Liver (tissue), 3 donors: ENCODE measurements at regions not wholly inside any gene's neighbourhood (a gene's known extent, or its start where the extent isn't known, plus 50 kb on each side); places are given as distances from the start of the nearest gene placed in this dataset.

Experiments
- EGR1 ChIP-seq, 2 donors: IDR thresholded peaks; 2 replicates each; pipeline ENCODE4 v1.6.1; 2016 to 2018; ENCODE audit warnings: antibody characterized with exemption in 2 of 2, low read depth in 2 of 2
- FOXA1 ChIP-seq: IDR thresholded peaks from 2 replicates; pipeline ENCODE4 v1.6.1; 2016; ENCODE audit warnings: antibody characterized with exemption
- RAD21 ChIP-seq, 2 donors: IDR thresholded peaks; 2 replicates each; pipeline ENCODE4 v1.6.1; 2016; ENCODE audit warnings: antibody characterized with exemption in 2 of 2, mild to moderate bottlenecking in 2 of 2
- RXRA ChIP-seq, 2 donors: IDR thresholded peaks; 2 replicates each; pipeline ENCODE4 v1.6.1; 2017 to 2018; ENCODE audit warnings: antibody characterized with exemption in 2 of 2, mild to moderate bottlenecking in 1 of 2
- SP1 ChIP-seq: IDR thresholded peaks from 2 replicates; pipeline ENCODE4 v1.6.1; 2018; ENCODE audit warnings: antibody characterized with exemption, mild to moderate bottlenecking
- TF ChIP-seq, protein P1 (sequence below): fragments of 150-350 bp; IDR thresholded peaks from 2 replicates; pipeline ENCODE4 v1.5.1; 2017; ENCODE audit warnings: improper control_type of control experiment, low read depth, low read length; ENCODE audit not compliant: missing input control
- TF ChIP-seq, protein P2 (sequence below): IDR thresholded peaks from 2 replicates; pipeline ENCODE4 v1.6.1; 2016; ENCODE audit warnings: antibody characterized with exemption, mild to moderate bottlenecking
- donor health status: healthy.
- donor health status: healthy.

DNA sequence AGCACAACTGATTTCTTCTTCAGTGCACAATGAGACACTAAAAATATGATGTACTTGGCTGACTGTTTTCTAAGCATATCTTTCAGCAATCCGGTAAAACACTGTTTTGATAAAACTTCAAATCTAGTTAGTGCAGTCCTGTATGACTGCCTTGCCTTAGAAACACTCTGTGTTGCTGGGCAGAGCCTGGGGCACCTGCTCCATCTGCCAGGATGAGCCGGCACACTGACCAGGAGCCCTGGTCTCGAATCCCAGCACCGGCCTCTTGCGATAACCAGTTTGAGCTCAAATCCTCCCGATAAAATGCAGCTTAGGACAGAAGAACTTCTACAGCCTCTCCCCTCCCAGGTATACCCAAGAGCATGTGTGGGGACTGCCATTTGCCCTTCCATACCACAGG, 199.5 kb downstream of the SIPA1L2 start:
- TF ChIP-seq, protein P1, sequence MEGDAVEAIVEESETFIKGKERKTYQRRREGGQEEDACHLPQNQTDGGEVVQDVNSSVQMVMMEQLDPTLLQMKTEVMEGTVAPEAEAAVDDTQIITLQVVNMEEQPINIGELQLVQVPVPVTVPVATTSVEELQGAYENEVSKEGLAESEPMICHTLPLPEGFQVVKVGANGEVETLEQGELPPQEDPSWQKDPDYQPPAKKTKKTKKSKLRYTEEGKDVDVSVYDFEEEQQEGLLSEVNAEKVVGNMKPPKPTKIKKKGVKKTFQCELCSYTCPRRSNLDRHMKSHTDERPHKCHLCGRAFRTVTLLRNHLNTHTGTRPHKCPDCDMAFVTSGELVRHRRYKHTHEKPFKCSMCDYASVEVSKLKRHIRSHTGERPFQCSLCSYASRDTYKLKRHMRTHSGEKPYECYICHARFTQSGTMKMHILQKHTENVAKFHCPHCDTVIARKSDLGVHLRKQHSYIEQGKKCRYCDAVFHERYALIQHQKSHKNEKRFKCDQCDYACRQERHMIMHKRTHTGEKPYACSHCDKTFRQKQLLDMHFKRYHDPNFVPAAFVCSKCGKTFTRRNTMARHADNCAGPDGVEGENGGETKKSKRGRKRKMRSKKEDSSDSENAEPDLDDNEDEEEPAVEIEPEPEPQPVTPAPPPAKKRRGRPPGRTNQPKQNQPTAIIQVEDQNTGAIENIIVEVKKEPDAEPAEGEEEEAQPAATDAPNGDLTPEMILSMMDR: no peak
- TF ChIP-seq, protein P2, sequence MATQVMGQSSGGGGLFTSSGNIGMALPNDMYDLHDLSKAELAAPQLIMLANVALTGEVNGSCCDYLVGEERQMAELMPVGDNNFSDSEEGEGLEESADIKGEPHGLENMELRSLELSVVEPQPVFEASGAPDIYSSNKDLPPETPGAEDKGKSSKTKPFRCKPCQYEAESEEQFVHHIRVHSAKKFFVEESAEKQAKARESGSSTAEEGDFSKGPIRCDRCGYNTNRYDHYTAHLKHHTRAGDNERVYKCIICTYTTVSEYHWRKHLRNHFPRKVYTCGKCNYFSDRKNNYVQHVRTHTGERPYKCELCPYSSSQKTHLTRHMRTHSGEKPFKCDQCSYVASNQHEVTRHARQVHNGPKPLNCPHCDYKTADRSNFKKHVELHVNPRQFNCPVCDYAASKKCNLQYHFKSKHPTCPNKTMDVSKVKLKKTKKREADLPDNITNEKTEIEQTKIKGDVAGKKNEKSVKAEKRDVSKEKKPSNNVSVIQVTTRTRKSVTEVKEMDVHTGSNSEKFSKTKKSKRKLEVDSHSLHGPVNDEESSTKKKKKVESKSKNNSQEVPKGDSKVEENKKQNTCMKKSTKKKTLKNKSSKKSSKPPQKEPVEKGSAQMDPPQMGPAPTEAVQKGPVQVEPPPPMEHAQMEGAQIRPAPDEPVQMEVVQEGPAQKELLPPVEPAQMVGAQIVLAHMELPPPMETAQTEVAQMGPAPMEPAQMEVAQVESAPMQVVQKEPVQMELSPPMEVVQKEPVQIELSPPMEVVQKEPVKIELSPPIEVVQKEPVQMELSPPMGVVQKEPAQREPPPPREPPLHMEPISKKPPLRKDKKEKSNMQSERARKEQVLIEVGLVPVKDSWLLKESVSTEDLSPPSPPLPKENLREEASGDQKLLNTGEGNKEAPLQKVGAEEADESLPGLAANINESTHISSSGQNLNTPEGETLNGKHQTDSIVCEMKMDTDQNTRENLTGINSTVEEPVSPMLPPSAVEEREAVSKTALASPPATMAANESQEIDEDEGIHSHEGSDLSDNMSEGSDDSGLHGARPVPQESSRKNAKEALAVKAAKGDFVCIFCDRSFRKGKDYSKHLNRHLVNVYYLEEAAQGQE: no peak
- TF ChIP-seq SP1 (no peak), FOXA1 (no peak), RAD21 (IDR thresholded peaks at IDR 0.05) (no peak), RXRA (IDR thresholded peaks at IDR 0.05) (no peak), EGR1 (IDR thresholded peaks at IDR 0.05; ENCODE audit: low read depth in 2 of 2) (no peak)
